HCT116 (cell line): ENCODE measurements at regions not wholly inside any gene's neighbourhood (a gene's known extent, or its start where the extent isn't known, plus 50 kb on each side); places are given as distances from the start of the nearest gene placed in this dataset.

Experiments used
- ATAC-seq: fragments of 200-7000 bp; cut with Tn5 transposase; 2 replicates; pipeline ENCODE4 v1.9.1; 2020; ENCODE audit warnings: mild to moderate bottlenecking, moderate library complexity
- BruUV-seq: library from RNA; stranded (reverse); fragments of 400-500 nt; replicated peaks from 2 replicates; lab custom pipeline; 2021; lab: Mats Ljungman, UMichigan
- CTCF ChIA-PET: fragments of 300-600 bp; sonication (Branson Sonifier 250); formaldehyde crosslinking; loops from one replicate; lab custom pipeline; 2021; ENCODE audit warnings: antibody characterized with exemption; lab: Charles Lee
- POLR2A ChIA-PET: fragments of 300-600, 350-600 bp; sonication (Branson Sonifier 250); formaldehyde crosslinking; loops from one replicate; lab custom pipeline; 2021; ENCODE audit warnings: antibody characterized with exemption; lab: Charles Lee
- RAD21 ChIA-PET, 2 experiments: fragments of 300-600 bp; sonication (Branson Sonifier 250); formaldehyde crosslinking; loops; one replicate each; lab custom pipeline; 2023; ENCODE audit warnings: low total read pairs in 2 of 2; ENCODE audit not compliant: uncharacterized antibody in 2 of 2, unreplicated experiment in 2 of 2, low non-redundant PET in 1 of 2; lab: Charles Lee
- DNase-seq: peaks from one replicate; pipeline ENCODE4 v3.0.0-alpha.2; 2010; ENCODE audit warnings: low read depth, low spot score
- H2AFZ ChIP-seq: fragments of 200-600 bp; shearing (Covaris generic), sonication (generic); 2 replicates; pipeline ENCODE4 v1.6.1; 2017; ENCODE audit warnings: low read depth, mixed run types, mixed read lengths, antibody characterized with exemption, low read length; ENCODE audit not compliant: poor library complexity, severe bottlenecking
- H3K27ac ChIP-seq: 2 replicates; pipeline ENCODE4 v1.5.1; 2012; ENCODE audit warnings: low read depth, low read length
- H3K27me3 ChIP-seq: fragments of 200-600 bp; sonication (generic); 2 replicates; pipeline ENCODE4 v1.6.1; 2016; ENCODE audit warnings: mixed run types, low read length, mixed read lengths; ENCODE audit not compliant: insufficient read depth
- H3K36me3 ChIP-seq, 2 experiments: fragments of 200-500 bp in 1 of 2; fragments of 200-600 bp in 1 of 2; sonication (Bioruptor generic) in 1 of 2; sonication (generic) in 1 of 2; 2 replicates each; pipeline versions ENCODE4 v1.5.1 to v1.6.1; 2014 to 2016; ENCODE audit warnings: low read length in 2 of 2, inconsistent platforms in 1 of 2, mixed read lengths in 1 of 2, mixed run types in 1 of 2; ENCODE audit not compliant: insufficient read depth in 2 of 2, control insufficient read depth in 1 of 2
- H3K4me1 ChIP-seq, 2 experiments: fragments of 200-600 bp in 1 of 2; sonication (generic) in 1 of 2; 2 replicates each; pipeline versions ENCODE4 v1.5.1 to v1.6.1; 2012 to 2017; ENCODE audit warnings: low read length in 2 of 2, inconsistent platforms in 1 of 2, mild to moderate bottlenecking in 1 of 2, mixed read lengths in 1 of 2, mixed run types in 1 of 2, moderate library complexity in 1 of 2; ENCODE audit not compliant: insufficient read depth in 2 of 2, control insufficient read depth in 1 of 2
- H3K4me2 ChIP-seq: fragments of 200-600 bp; sonication (generic); 2 replicates; pipeline ENCODE4 v1.6.1; 2017; ENCODE audit warnings: mixed run types, low read length, mixed read lengths
- H3K4me3 ChIP-seq, 2 experiments: fragments of 200-600 bp in 1 of 2; sonication (generic) in 1 of 2; replicated peaks in 1 of 2; 2 replicates each; pipeline ENCODE4 v1.5.1; 2011 to 2016; ENCODE audit warnings: low read length in 2 of 2, control low read depth in 1 of 2, low read depth in 1 of 2, mild to moderate bottlenecking in 1 of 2, mixed read lengths in 1 of 2, mixed run types in 1 of 2
- H3K79me2 ChIP-seq: fragments of 200-600 bp; sonication (generic); 2 replicates; pipeline ENCODE4 v1.6.1; 2017; ENCODE audit warnings: mild to moderate bottlenecking, mixed run types, low read length, moderate library complexity, mixed read lengths; ENCODE audit not compliant: insufficient read depth
- H3K9ac ChIP-seq: fragments of 200-600 bp; sonication (generic); 2 replicates; pipeline ENCODE4 v1.6.1; 2016; ENCODE audit warnings: low read length, mixed read lengths
- H3K9me2 ChIP-seq: fragments of 200-600 bp; sonication (generic), shearing (Covaris generic); 2 replicates; pipeline ENCODE4 v1.6.1; 2017; ENCODE audit warnings: mixed run types, mild to moderate bottlenecking, moderate library complexity; ENCODE audit not compliant: insufficient read depth
- H3K9me3 ChIP-seq, 2 experiments: fragments of 200-500 bp in 1 of 2; fragments of 200-600 bp in 1 of 2; sonication (Bioruptor generic) in 1 of 2; sonication (generic) in 1 of 2; 2 replicates each; pipeline ENCODE4 v1.6.1; 2014 to 2017; ENCODE audit warnings: low read length in 2 of 2, mixed read lengths in 2 of 2, inconsistent platforms in 1 of 2, low read depth in 1 of 2, mild to moderate bottlenecking in 1 of 2, mixed run types in 1 of 2, moderate library complexity in 1 of 2; ENCODE audit not compliant: control insufficient read depth in 1 of 2, insufficient read depth in 1 of 2
- H4K20me1 ChIP-seq: fragments of 200-600 bp; sonication (generic), shearing (Covaris generic); 2 replicates; pipeline ENCODE4 v1.6.1; 2017; ENCODE audit warnings: mixed run types, mild to moderate bottlenecking, moderate library complexity; ENCODE audit not compliant: insufficient read depth
- ATF3 ChIP-seq: IDR thresholded peaks from 2 replicates; pipeline ENCODE4 v1.6.1; 2012
- CBX3 ChIP-seq: IDR thresholded peaks from 2 replicates; pipeline ENCODE4 v1.6.1; 2012; ENCODE audit warnings: low read depth
- CTCF ChIP-seq, 3 experiments: fragments of 200-600 bp in 1 of 3; sonication (generic) in 1 of 3; IDR thresholded peaks in 2 of 3; conservative IDR thresholded peaks in 1 of 3; 2 replicates each; pipeline ENCODE4 v1.5.1; 2012 to 2017; ENCODE audit warnings: low read depth in 2 of 3, low read length in 2 of 3, antibody characterized with exemption in 1 of 3, borderline replicate concordance in 1 of 3, control low read depth in 1 of 3, mild to moderate bottlenecking in 1 of 3, mixed read lengths in 1 of 3, mixed run types in 1 of 3, moderate library complexity in 1 of 3; ENCODE audit not compliant: insufficient read depth in 1 of 3
- ELF1 ChIP-seq: IDR thresholded peaks from 2 replicates; pipeline ENCODE4 v1.6.1; 2012; ENCODE audit warnings: low read depth, borderline replicate concordance
- FOSL1 ChIP-seq: IDR thresholded peaks from 2 replicates; pipeline ENCODE4 v1.6.1; 2012; ENCODE audit warnings: low read depth
- JUND ChIP-seq: IDR thresholded peaks from 2 replicates; pipeline ENCODE4 v1.6.1; 2012
- POLR2AphosphoS5 ChIP-seq: IDR thresholded peaks from 2 replicates; pipeline ENCODE4 v1.6.1; 2011; ENCODE audit warnings: mild to moderate bottlenecking, low read depth, low read length, moderate library complexity
- RAD21 ChIP-seq: IDR thresholded peaks from 2 replicates; pipeline ENCODE4 v1.6.1; 2012; ENCODE audit warnings: low read depth, mild to moderate bottlenecking
- SIN3A ChIP-seq: IDR thresholded peaks from 2 replicates; pipeline ENCODE4 v1.6.1; 2012; ENCODE audit warnings: low read depth
- TCF7L2 ChIP-seq: IDR thresholded peaks from 2 replicates; pipeline ENCODE4 v1.7.0; 2011; ENCODE audit warnings: borderline replicate concordance, inconsistent platforms; ENCODE audit not compliant: insufficient read depth, insufficient read length; ENCODE audit errors: extremely low read depth
- intact Hi-C: fragments of 100-400 bp; cut with micrococcal nuclease; formaldehyde crosslinking; loops from 2 replicates; pipeline ENCODE4 v1.10.0; 2022

- TF ChIP-seq CTCF (IDR thresholded peaks at IDR 0.05 in 2 of 3, conservative IDR thresholded peaks at IDR 0.05 in 1 of 3; ENCODE audit: borderline replicate concordance in 1 of 3, insufficient read depth in 1 of 3, low read depth in 2 of 3, low read length in 2 of 3) (no peak), POLR2AphosphoS5 (no peak), ELF1 (no peak)
Measured at GRCh38 chr6:154921482-154921881, 73.6 kb upstream of the TIAM2 start (continued).

GRCh38 chr6:154923199-154923869 lies 71.8 kb upstream of the TIAM2 start:
- no peak for ATAC-seq
- CTCF ChIA-PET: no interaction called here

More at GRCh38 chr6:154923199-154923869, 71.8 kb upstream of the TIAM2 start:
- Histone ChIP-seq H3K9me2 (no peaks in the 10 kb centered on the region), H2AFZ (no peak overlapping the region), H3K4me1 (no peaks in the 10 kb centered on the region), H3K79me2 (no peaks in the 10 kb centered on the region), H3K9me3 (no peaks in the 10 kb centered on the region), H4K20me1 (no peaks in the 10 kb centered on the region), H3K4me2 (no peak overlapping the region), H3K27ac (no peak overlapping the region), H3K36me3 (no peaks in the 10 kb centered on the region), H3K27me3 (no peaks in the 10 kb centered on the region), H3K9ac (no peak overlapping the region), H3K4me3 (no peak overlapping the region)
- POLR2A ChIA-PET: no interaction called here
- DNase-seq: no peak
- BruUV-seq: no TSS peak
- intact Hi-C loops: no loop called here
- RAD21 ChIA-PET: no interaction called here
- no peak for TF ChIP-seq CBX3
- TF ChIP-seq JUND: no peak
- TF ChIP-seq TCF7L2: no peak
- TF ChIP-seq FOSL1: no peak
- no peak for TF ChIP-seq POLR2AphosphoS5
- TF ChIP-seq ATF3: no peak
- no peak for TF ChIP-seq SIN3A
- TF ChIP-seq CTCF (IDR thresholded peaks at IDR 0.05 in 2 of 3, conservative IDR thresholded peaks at IDR 0.05 in 1 of 3; ENCODE audit: borderline replicate concordance in 1 of 3, insufficient read depth in 1 of 3, low read depth in 2 of 3, low read length in 2 of 3): no peak
- TF ChIP-seq RAD21: no peak
